ENCODE measurements at regions not wholly inside any gene's neighbourhood (a gene's known extent, or its start where the extent isn't known, plus 50 kb on each side); places are given as distances from the start of the nearest gene placed in this dataset.
"Not testable (repeated sequence)": the region's sequence is repeated elsewhere in the genome, so short reads cannot be mapped to it uniquely, and the experiment has no call there.

- Histone ChIP-seq H3K27ac (ENCODE audit: low read depth, low read length) (no peak overlapping the region), H3K36me3 (ENCODE audit: control insufficient read depth in 2 of 3, insufficient read depth in 3 of 3, low read length in 3 of 3) (no peaks in the 10 kb centered on the region), H3K9me3 (ENCODE audit: control insufficient read depth in 2 of 3, low read length in 3 of 3) (no peaks in the 10 kb centered on the region), H3K4me3 (ENCODE audit: low read length) (no peak overlapping the region), H3K27me3 (ENCODE audit: control insufficient read depth in 2 of 2, insufficient read depth in 2 of 2, low read length in 2 of 2) (no peaks in the 10 kb centered on the region), H3K4me1 (ENCODE audit: control insufficient read depth in 2 of 2, insufficient read depth in 2 of 2, low read length in 2 of 2) (no peaks in the 10 kb centered on the region)
- Mint-ChIP-seq H3K27me3 (no peaks in the 10 kb centered on the region), H3K9me3 (peaks cover 0 to 23% (median 2%) of the 10 kb centered on the region in 11 donors), H3K27ac (no peak overlapping the region), H3K4me3 (no peak overlapping the region), H3K36me3 (no peaks in the 10 kb centered on the region), H3K4me1 (no peaks in the 10 kb centered on the region)
- ATAC-seq (no peak), DNase-seq (no peak)
- ChIA-PET CTCF (no interaction called here), POLR2A (no interaction called here)
- intact Hi-C loops (cut with micrococcal nuclease): no loop called here
Observed at GRCh38 chr9:81070689-81071088, 618.7 kb downstream of the TLE1 start.

- Mint-ChIP-seq H3K27ac (no peak overlapping the region), H3K36me3 (no peaks in the 10 kb centered on the region), H3K27me3 (no peaks in the 10 kb centered on the region), H3K9me3 (peaks cover 0 to 29% (median 2%) of the 10 kb centered on the region in 11 donors), H3K4me3 (no peak overlapping the region), H3K4me1 (no peaks in the 10 kb centered on the region)
- Histone ChIP-seq H3K9me3 (ENCODE audit: control insufficient read depth in 2 of 3, low read length in 3 of 3) (no peaks in the 10 kb centered on the region), H3K36me3 (ENCODE audit: control insufficient read depth in 2 of 3, insufficient read depth in 3 of 3, low read length in 3 of 3) (no peaks in the 10 kb centered on the region), H3K27ac (ENCODE audit: low read depth, low read length) (no peak overlapping the region), H3K4me1 (ENCODE audit: control insufficient read depth in 2 of 2, insufficient read depth in 2 of 2, low read length in 2 of 2) (no peaks in the 10 kb centered on the region), H3K4me3 (ENCODE audit: low read length) (no peak overlapping the region), H3K27me3 (ENCODE audit: control insufficient read depth in 2 of 2, insufficient read depth in 2 of 2, low read length in 2 of 2) (no peaks in the 10 kb centered on the region)
- POLR2A ChIA-PET: no interaction called here
- DNase-seq (no peak), ATAC-seq (no peak)
- CTCF ChIA-PET: no interaction called here
- intact Hi-C loops (cut with micrococcal nuclease): no loop called here
Observed at GRCh38 chr9:81069923-81070322, 619.4 kb downstream of the TLE1 start.

GRCh38 chr9:81069038-81069795 is 620.1 kb downstream of the TLE1 start:
- ATAC-seq (no peak), DNase-seq (no peak)
- Histone ChIP-seq H3K27me3 (ENCODE audit: control insufficient read depth in 2 of 2, insufficient read depth in 2 of 2, low read length in 2 of 2) (no peaks in the 10 kb centered on the region), H3K9me3 (ENCODE audit: control insufficient read depth in 2 of 3, low read length in 3 of 3) (no peaks in the 10 kb centered on the region), H3K27ac (ENCODE audit: low read depth, low read length) (no peak overlapping the region), H3K4me3 (ENCODE audit: low read length) (no peak overlapping the region), H3K36me3 (ENCODE audit: control insufficient read depth in 2 of 3, insufficient read depth in 3 of 3, low read length in 3 of 3) (no peaks in the 10 kb centered on the region), H3K4me1 (ENCODE audit: control insufficient read depth in 2 of 2, insufficient read depth in 2 of 2, low read length in 2 of 2) (no peaks in the 10 kb centered on the region)
- Mint-ChIP-seq H3K27ac (no peak overlapping the region), H3K27me3 (no peaks in the 10 kb centered on the region), H3K9me3 (peaks cover 0 to 31% (median 2%) of the 10 kb centered on the region in 11 donors), H3K4me3 (no peak overlapping the region), H3K4me1 (no peaks in the 10 kb centered on the region), H3K36me3 (no peaks in the 10 kb centered on the region)
- intact Hi-C loops (cut with micrococcal nuclease): no loop called here
- POLR2A ChIA-PET: no interaction called here
- CTCF ChIA-PET: no interaction called here

- H3K36me3 ChIP-seq (ENCODE audit: control insufficient read depth in 2 of 3, insufficient read depth in 3 of 3, low read length in 3 of 3); H3K9me3 ChIP-seq (ENCODE audit: control insufficient read depth in 2 of 3, low read length in 3 of 3); H3K4me3 Mint-ChIP-seq; CTCF ChIA-PET; H3K4me1 Mint-ChIP-seq; intact Hi-C loops (cut with micrococcal nuclease); H3K27ac ChIP-seq (ENCODE audit: low read depth, low read length); H3K4me3 ChIP-seq (ENCODE audit: low read length); ATAC-seq; POLR2A ChIA-PET; H3K27me3 ChIP-seq (ENCODE audit: control insufficient read depth in 2 of 2, insufficient read depth in 2 of 2, low read length in 2 of 2); H3K27me3 Mint-ChIP-seq; H3K4me1 ChIP-seq (ENCODE audit: control insufficient read depth in 2 of 2, insufficient read depth in 2 of 2, low read length in 2 of 2); H3K27ac Mint-ChIP-seq; H3K36me3 Mint-ChIP-seq; DNase-seq: not testable (repeated sequence)
- H3K9me3 Mint-ChIP-seq: peaks cover 2 to 52% (median 9%) of the 10 kb centered on the region in 11 donors
Observed at GRCh38 chr9:81062995-81063394, 626.4 kb downstream of the TLE1 start.

DNA sequence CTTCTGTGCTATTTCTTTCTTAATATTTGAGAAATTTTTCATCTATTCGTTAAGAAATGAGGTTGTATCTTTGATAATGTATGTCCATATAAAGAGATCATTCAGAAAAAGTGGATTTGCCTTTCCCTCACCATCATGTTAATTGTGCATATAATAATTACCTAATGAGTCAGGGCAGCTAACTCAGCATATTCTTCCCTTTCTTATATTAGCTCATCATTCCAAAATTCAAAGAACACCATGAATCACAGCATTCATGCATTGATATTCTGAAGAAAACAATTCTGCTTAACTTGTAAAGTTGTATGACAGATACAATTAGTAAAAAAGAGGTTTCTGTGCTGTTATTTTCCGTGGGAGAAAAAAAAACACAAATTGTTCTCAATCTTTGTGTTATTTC is 630.6 kb downstream of the TLE1 start:
- Mint-ChIP-seq H3K4me1 (no peaks in the 10 kb centered on the region), H3K36me3 (peaks cover 0 to 4% (median 0%) of the 10 kb centered on the region in 5 donors), H3K27me3 (peaks cover 0 to 4% (median 0%) of the 10 kb centered on the region in 5 donors), H3K27ac (no peak overlapping the region), H3K4me3 (no peak overlapping the region), H3K9me3 (peaks cover 2 to 28% (median 8%) of the 10 kb centered on the region in 11 donors)
- Histone ChIP-seq H3K27ac (ENCODE audit: low read depth, low read length) (no peak overlapping the region), H3K36me3 (ENCODE audit: control insufficient read depth in 2 of 3, insufficient read depth in 3 of 3, low read length in 3 of 3) (no peaks in the 10 kb centered on the region), H3K27me3 (ENCODE audit: control insufficient read depth in 2 of 2, insufficient read depth in 2 of 2, low read length in 2 of 2) (no peaks in the 10 kb centered on the region), H3K4me1 (ENCODE audit: control insufficient read depth in 2 of 2, insufficient read depth in 2 of 2, low read length in 2 of 2) (no peaks in the 10 kb centered on the region), H3K9me3 (ENCODE audit: control insufficient read depth in 2 of 3, low read length in 3 of 3) (no peaks in the 10 kb centered on the region), H3K4me3 (ENCODE audit: low read length) (no peak overlapping the region)
- ATAC-seq: no peak
- intact Hi-C loops (cut with micrococcal nuclease): no loop called here
- POLR2A ChIA-PET: no interaction called here
- CTCF ChIA-PET: no interaction called here
- no peak for DNase-seq

- no peaks in the 10 kb centered on the region for H3K27me3 Mint-ChIP-seq
- intact Hi-C loops (cut with micrococcal nuclease): no loop called here
- H3K27me3 ChIP-seq (ENCODE audit: control insufficient read depth in 2 of 2, insufficient read depth in 2 of 2, low read length in 2 of 2): no peaks in the 10 kb centered on the region
Observed at GRCh38 chr9:81053298-81054025, 635.9 kb downstream of the TLE1 start.

DNA sequence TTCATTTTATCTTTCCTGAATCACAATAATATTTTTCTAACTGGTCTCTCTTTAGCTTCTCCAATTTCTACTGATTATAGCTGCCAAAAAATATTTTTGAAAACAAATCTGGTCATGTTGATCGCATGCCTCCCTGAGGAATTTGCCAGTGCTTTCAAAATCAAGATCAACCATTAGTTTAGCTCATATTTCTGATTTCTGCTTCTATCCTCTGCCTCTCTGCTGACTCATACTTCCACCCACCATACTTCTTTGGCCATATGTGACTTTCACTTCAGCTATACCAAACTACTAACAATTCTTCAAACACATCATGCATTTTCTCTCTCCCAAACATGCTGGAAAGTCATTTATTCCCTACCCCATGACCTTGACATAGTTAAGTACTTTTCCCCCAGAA is 636.5 kb downstream of the TLE1 start:
- H3K27ac Mint-ChIP-seq: no peak overlapping the region
- ChIA-PET CTCF (no interaction called here), POLR2A (no interaction called here)
- Histone ChIP-seq H3K4me3 (ENCODE audit: low read length) (no peak overlapping the region), H3K36me3 (ENCODE audit: control insufficient read depth in 2 of 3, insufficient read depth in 3 of 3, low read length in 3 of 3) (no peaks in the 10 kb centered on the region), H3K9me3 (ENCODE audit: control insufficient read depth in 2 of 3, low read length in 3 of 3) (no peaks in the 10 kb centered on the region), H3K27ac (ENCODE audit: low read depth, low read length) (no peak overlapping the region), H3K4me1 (ENCODE audit: control insufficient read depth in 2 of 2, insufficient read depth in 2 of 2, low read length in 2 of 2) (no peaks in the 10 kb centered on the region), H3K27me3 (ENCODE audit: control insufficient read depth in 2 of 2, insufficient read depth in 2 of 2, low read length in 2 of 2) (no peaks in the 10 kb centered on the region)
- ATAC-seq (no peak), DNase-seq (no peak)
- H3K4me3 Mint-ChIP-seq: no peak overlapping the region
- H3K4me1 Mint-ChIP-seq: no peaks in the 10 kb centered on the region
- peaks cover 0 to 6% (median 2%) of the 10 kb centered on the region in 11 donors for H3K9me3 Mint-ChIP-seq
- intact Hi-C loops (cut with micrococcal nuclease): no loop called here
- H3K27me3 Mint-ChIP-seq: no peaks in the 10 kb centered on the region
- no peaks in the 10 kb centered on the region for H3K36me3 Mint-ChIP-seq

More at GRCh38 chr9:81053298-81054025, 635.9 kb downstream of the TLE1 start:
- no peak overlapping the region for H3K27ac Mint-ChIP-seq
- H3K4me1 ChIP-seq (ENCODE audit: control insufficient read depth in 2 of 2, insufficient read depth in 2 of 2, low read length in 2 of 2): no peaks in the 10 kb centered on the region
- peaks cover 0 to 6% (median 2%) of the 10 kb centered on the region in 11 donors for H3K9me3 Mint-ChIP-seq
- H3K36me3 ChIP-seq (ENCODE audit: control insufficient read depth in 2 of 3, insufficient read depth in 3 of 3, low read length in 3 of 3): no peaks in the 10 kb centered on the region
- ChIA-PET CTCF (no interaction called here), POLR2A (no interaction called here)
- no peaks in the 10 kb centered on the region for H3K4me1 Mint-ChIP-seq
- H3K4me3 ChIP-seq (ENCODE audit: low read length): no peak overlapping the region
- no peak overlapping the region for H3K4me3 Mint-ChIP-seq
- H3K9me3 ChIP-seq (ENCODE audit: control insufficient read depth in 2 of 3, low read length in 3 of 3): no peaks in the 10 kb centered on the region
- no peak overlapping the region for H3K27ac ChIP-seq (ENCODE audit: low read depth, low read length)
- no peak for DNase-seq
- ATAC-seq: no peak
- no peaks in the 10 kb centered on the region for H3K36me3 Mint-ChIP-seq

All from naive thymus-derived CD4-positive, alpha-beta T cell (primary cell).